SH-SY5Y (cell line): ENCODE measurements at regions not wholly inside any gene's neighbourhood (a gene's known extent, or its start where the extent isn't known, plus 50 kb on each side); places are given as distances from the start of the nearest gene placed in this dataset.

Experiments
- GATA2 ChIP-seq: IDR thresholded peaks from 2 replicates; pipeline ENCODE4 v1.6.1; 2011; ENCODE audit warnings: mild to moderate bottlenecking, low read depth, low read length
- GATA3 ChIP-seq: IDR thresholded peaks from 2 replicates; pipeline ENCODE4 v1.6.1; 2011; ENCODE audit warnings: low read depth, mild to moderate bottlenecking, low read length, moderate library complexity

- no peak for TF ChIP-seq GATA3
- no peak for TF ChIP-seq GATA2
Measured at GRCh38 chr2:217658806-217659205, 344.0 kb downstream of the TNS1 start.
